ENCODE measurements at regions not wholly inside any gene's neighbourhood (a gene's known extent, or its start where the extent isn't known, plus 50 kb on each side); places are given as distances from the start of the nearest gene placed in this dataset.
"Not testable (repeated sequence)": the region's sequence is repeated elsewhere in the genome, so short reads cannot be mapped to it uniquely, and the experiment has no call there.

DNA sequence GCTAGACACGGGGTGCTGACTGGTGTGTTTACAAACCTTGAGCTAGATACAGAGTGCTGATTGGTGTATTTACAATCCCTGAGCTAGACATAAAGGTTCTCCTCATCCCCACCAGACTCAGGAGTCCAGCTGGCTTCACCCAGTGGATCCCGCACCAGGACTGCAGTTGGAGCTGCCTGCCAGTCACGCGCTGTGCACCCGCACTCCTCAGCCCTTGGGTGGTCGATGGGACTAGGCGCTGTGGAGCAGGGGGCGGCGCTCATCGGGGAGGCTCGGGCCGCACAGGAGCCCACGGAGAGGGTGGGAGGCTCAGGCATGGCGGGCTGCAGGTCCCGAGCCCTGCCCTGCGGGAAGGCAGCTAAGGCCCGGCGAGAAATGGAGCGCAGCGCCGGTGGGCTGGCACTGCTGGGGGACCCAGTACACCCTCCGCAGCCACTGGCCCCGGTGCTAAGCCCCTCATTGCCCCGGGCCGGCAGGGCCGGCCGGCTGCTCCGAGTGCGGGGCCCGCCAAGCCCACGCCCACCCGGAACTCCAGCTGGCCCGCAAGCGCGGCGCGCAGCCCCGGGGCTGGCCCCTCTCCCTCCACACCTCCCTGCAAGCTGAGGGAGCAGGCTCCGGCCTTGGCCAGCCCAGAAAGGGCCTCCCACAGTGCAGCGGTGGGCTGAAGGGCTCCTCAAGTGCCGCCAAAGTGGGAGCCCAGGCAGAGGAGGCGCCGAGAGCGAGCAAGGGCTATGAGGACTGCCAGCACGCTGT lies 406.4 kb downstream of the HLX start:
- in situ Hi-C loops (cut with MboI; ENCODE audit: low sequenced_read_pairs): not testable (repeated sequence)

DNA sequence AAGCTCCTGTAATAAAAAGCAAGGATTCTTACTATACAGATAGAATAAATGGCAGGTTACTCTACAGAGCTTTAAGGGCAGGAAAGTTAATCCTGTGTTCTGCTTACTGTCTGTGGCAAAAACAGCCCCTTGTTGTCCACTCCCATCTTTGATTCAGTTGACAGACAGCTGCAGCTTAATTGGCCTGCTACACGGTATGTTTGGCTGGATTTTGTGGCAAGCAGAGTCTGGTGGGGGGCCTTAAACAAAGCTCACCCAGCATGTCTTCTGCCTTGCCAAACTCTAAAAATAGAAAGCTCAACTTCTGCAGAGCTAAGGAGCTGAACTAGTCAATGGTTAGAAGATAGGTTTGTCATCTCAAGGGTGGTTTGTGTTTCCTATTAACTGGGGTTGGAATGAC lies 407.2 kb downstream of the HLX start:
- in situ Hi-C loops (cut with MboI; ENCODE audit: low sequenced_read_pairs): no loop called here

DNA sequence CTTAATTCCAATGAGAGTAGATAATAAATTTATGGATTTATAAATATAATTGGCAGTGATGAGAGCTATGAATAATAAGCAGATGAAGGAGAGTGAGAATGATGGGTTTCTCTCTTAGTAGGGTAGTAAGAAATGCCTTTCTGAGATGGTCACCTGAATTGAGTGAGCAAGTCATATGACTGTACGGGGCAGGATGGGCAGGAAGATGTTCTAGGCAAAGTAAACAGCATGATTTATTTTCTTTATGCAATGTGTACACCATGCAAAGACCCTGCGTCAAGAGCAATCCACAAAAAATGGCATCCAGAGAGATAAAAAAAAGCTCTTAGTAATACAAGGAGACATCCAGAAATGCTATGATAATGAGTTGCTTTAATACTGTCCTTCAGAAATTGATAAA lies 409.9 kb downstream of the HLX start:
- in situ Hi-C loops (cut with MboI; ENCODE audit: low sequenced_read_pairs): no loop called here

DNA sequence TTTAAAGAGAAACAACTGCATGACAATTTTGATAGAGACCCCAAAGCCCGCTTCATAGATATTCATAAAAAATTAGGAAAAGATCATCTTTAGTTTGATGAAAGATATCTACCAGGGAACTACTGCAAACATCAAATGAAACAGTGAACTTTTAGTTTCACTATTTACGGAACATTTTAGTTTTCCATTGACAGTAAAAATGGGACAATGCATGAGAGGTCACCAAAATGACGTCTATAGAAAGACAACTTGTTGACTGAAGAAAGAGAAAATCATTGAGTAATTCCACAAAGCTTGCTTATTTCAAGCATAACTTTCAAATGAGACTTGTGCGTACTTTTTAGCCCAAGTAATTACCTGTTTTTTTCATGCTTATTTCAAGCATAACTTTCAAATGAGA lies 411.4 kb downstream of the HLX start:
- in situ Hi-C loops (cut with MboI; ENCODE audit: low sequenced_read_pairs): no loop called here

DNA sequence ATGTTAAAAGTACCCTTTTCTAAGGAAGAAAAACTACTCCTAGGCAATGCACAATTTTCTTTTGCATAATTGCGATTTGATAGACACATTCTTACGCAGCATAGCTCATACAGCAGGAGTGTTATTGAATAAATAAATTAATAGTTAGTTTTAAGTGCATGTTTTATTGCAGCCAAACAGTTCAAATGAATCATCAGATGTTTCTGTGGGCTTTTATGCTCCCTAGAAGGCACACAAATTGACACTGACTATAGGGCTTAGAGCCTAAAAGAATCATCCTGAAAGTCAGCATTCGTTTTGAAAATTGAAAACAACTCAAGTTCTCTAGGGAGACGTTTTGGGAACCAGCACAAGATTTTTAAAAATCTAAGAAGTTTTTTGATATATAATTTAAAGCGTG lies 411.9 kb downstream of the HLX start:
- in situ Hi-C loops (cut with MboI; ENCODE audit: low sequenced_read_pairs): no loop called here

DNA sequence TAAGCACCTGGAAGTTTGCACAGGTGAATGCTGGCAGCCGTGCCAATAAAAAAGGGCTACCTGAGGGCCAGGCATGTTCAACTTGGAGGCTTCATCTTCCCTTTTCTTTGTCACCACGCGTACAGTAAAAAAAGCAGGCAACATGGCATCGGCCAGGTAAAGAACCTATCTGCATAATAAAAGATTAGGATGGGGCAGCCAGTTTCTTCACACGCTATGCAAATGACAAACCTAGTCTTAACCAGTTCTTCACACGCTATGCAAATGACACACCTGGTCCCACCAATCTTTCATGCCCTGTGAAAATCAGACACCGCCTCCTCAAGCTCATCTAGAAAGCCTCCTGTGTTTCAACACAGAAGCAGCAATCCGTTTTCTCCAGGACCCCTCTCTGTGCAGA lies 413.4 kb downstream of the HLX start:
- in situ Hi-C loops (cut with MboI; ENCODE audit: low sequenced_read_pairs): no loop called here

DNA sequence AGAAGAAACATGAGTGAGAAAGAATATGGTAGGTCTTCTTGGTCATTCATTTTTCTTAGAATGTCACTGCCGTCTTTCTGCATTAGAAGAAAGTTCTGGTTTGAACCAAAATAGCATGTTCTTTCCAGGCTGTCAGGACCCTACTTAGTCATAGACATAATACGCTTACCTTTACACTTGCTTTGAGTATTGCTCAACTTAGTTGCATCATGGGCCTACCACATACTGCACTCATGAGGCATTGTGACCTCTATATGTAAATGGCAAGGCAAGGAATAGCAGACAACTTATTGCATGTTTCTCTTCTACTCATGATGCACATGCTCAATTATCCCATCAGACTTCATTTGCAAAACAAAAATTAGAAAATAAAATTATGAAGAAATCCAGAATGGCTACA lies 415.0 kb downstream of the HLX start:
- in situ Hi-C loops (cut with MboI; ENCODE audit: low sequenced_read_pairs): no loop called here

DNA sequence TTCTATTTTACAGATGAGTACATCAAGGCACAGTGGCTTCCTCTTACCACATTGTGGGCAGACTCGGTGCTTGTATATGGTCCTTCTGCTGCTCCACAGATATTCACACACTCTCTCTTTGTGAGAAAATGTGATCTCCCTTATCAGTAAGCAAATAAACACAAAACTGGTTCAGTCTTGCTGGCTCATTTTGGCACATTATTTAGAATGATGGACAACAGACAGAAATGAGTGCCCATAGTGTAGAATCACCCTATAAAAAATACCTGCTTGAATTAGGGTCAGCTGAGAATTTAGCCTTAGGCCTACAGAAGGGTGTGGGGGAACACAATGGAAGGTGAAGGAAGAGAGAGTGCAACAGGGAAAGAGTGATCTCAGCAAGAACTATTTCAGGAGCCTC lies 423.1 kb downstream of the HLX start:
- in situ Hi-C loops (cut with MboI; ENCODE audit: low sequenced_read_pairs): no loop called here

DNA sequence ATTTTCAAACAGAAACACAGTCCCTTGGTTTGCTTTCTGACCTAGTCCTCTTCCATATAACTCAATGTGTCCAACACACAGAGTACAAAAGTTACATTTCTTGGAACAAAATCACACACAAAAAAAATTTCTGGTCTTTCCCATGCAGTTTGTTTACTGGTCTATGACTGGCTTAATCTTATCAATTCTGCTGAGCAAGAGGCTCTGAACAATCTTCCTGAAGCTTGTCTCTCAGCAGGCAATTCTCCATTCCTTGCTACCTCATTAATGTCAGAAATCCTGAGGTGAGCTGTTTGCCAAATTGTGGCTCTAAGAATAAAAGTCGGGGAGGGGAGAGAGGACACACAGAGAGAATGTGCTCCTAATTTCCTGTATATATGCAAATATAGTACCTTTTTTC lies 423.6 kb downstream of the HLX start:
- in situ Hi-C loops (cut with MboI; ENCODE audit: low sequenced_read_pairs): no loop called here

DNA sequence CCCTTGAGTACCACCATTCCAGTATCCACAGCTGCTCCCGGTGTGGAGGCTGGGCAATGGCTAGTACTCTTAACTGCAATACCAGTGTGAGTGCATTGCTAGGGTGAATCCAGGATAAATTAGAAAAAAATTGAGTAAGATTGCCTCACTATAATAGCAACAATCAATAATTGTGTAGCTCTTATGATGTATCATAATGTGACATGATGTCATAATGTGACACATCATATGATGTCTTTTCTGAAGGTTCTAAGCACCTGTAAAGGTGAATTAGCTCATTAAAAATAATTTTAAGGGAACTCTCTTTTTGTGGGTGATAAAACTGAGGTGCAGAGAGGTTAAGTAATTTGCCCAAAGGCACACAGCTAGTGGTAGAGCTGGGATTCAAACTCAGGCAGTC lies 424.4 kb downstream of the HLX start:
- in situ Hi-C loops (cut with MboI; ENCODE audit: low sequenced_read_pairs): no loop called here

DNA sequence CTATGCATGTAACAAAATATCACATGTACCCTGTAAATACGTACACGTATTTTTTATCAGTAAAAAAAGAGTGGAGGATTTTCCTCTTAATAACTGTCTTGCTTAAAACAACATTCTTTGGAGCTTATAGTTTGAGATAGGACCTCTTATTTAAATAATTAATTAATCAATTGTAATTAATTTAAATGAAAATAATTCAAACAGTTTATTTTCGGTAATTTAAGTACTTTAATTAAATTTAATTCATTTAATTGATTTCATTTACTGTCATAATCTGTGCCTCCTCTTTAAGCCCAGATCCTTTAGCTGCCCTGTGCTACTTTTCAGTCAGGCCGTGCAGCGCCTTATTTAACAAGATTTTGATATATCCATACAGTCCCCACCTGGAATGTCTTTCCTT lies 427.0 kb downstream of the HLX start:
- in situ Hi-C loops (cut with MboI; ENCODE audit: low sequenced_read_pairs): no loop called here

DNA sequence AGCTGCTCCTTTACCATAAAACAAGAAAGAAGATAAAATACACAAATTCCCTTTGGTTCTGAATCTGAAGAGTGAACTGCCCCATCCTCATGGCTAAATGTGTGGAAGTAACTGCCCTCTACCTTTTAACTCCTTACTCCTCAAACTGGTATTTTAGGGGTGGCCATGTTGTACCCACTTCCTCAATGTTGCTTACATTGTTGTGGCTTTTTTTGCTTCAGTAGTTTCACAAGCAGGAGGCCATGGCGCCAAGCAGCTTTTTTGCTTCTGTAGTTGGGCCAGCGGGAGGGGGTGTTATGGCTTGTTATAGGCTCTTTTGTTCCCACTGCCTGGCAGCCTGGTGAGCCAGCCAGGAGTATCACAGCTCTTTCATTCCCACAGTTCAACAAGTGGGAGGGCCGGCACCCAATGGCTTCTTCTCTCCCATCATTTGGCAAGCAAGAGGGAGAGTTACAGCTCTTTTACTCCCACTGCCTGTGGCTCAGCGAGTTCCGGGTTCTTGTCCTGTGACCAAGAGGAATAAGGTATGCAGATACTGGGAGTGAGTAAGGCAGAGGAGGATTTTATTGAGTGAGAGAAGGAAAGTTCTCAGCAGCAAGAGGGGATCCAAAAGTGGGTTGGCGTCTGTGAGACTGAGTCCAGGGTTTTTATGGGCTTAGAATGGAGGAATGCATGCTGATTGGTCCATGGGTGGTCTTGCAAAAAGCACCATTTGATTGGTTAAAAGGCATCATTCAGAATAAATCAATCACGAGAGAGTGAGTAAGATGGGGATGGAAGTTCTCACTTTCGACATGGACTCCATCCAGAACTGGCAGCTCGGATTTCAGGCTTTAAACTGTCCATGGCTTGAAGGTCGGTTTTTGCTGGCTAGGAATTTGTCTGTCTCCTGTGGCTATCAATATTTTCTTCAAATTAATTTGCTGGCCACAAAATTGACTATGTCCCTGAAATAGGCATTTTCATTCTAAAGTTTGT lies 429.6 kb downstream of the HLX start:
- in situ Hi-C loops (cut with MboI; ENCODE audit: low sequenced_read_pairs): no loop called here

DNA sequence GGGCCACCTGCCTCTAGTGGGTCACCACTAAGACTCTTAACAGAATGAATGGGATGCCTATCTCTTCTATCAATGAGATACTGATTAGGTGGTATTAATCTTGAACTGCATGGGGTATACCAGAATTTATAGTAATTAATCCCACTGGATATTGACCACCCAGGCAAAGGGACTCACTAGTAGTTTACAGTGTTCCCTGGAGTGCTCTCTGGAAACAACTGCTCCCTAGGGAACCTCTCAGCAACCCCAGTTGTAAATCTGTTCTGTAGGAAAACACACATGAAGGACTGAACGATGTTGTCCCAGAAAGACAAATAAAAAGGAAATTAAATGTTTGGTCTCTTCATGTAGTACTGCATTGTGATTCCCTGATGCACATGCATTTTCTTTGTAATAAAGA lies 430.5 kb downstream of the HLX start:
- in situ Hi-C loops (cut with MboI; ENCODE audit: low sequenced_read_pairs): no loop called here

DNA sequence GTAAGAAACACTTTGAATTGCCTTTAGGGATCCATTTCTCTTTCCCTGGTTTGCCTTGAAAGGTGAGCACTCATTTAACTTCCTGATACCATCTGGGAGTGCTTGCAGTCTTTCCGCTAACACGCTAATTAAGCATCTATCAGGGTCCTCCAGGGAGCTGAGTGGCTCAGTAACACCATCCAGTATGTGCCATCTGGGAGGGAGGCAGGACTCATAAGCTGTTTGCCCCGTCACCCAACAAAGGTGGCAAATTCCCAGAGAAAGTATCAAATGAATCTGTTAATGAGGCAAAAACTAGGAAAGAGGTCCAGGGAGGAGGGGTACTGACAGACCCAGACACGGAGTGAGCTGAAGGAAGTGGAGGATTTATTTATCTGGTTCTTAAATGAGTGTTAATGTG lies 430.9 kb downstream of the HLX start:
- in situ Hi-C loops (cut with MboI; ENCODE audit: low sequenced_read_pairs): no loop called here

DNA sequence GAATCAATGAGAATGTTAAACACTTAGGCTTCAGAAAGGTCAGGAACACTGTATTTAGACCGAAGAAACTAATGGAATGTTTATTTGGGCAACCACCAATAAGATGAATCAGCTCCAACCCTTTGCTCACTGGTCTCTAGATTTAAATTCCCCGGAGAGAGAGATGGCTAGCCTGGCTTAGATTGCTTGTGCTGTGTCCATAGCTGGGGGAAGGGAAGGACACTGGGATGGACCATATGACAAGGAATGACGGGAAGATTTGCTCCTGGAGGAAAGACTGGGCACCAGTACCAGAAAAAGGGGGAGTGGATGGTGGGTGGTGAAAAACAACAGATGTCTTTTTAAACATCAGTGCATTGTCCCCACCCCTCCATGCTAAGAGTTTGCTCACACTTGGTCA lies 426.6 kb downstream of the DUSP10 start:
- in situ Hi-C loops (cut with MboI; ENCODE audit: low sequenced_read_pairs): no loop called here

DNA sequence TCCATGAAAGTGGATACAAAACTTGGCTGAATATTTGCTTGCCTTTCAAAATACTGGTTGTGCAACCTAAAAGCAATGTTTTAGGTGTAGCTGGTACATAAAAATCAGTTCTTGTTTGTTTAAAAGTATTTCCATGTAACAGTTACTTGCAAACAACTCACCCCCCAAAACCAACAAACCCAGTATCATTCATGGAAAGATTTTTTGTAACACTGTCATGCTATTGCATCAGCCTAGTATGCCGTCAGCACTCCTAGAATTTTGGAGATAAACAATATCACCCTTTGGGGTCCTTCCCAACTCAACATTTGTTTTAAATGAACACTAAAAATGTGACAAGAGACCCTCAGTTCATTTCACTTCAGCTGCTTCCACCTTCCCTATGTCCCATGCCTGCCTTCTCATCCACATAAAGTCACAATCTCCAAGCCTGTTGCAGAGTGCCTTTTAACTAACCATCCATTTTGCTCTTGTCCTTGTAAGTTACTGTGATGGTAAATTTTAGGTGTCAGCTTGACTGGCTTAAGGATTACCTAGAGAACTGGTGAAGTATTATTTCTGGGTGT lies 425.3 kb downstream of the DUSP10 start:
- in situ Hi-C loops (cut with MboI; ENCODE audit: low sequenced_read_pairs): no loop called here

DNA sequence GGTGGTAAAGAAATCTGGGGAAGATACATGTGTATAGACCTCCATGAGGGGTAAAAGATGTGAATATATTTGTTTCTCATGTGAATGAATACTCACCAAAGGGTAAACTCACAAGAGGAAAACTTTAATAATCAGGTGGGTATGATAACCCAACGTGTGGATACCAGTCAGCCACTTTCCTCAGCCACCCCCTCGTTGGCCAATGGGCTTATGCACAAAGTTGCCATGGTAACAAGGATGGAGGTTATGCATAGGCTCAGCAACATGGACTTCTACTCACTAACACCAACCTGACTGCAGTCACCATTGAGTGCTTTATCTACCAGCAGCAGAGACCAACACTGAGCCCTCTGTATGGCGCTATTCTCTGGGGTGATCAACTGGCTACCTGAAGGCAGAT lies 424.4 kb downstream of the DUSP10 start:
- in situ Hi-C loops (cut with MboI; ENCODE audit: low sequenced_read_pairs): no loop called here

DNA sequence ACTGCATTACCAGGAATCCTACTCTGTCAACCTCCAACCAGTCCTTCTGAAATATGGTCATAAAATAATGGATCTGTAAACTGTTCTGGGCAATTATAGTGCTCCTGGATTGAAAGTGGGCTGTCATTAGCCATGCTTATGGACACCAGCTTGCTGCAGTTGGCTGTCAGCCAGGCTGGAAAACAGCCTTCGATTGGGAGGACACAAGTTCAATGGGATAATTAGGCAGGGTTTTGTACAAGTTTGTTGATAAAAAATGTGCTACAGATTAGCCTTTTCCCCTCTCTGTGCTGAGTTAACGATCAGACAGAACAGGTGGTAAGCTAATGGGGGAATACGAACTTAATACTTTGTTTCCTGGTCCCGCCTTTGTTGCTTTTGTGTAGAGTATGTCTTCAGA lies 413.9 kb downstream of the DUSP10 start:
- in situ Hi-C loops (cut with MboI; ENCODE audit: low sequenced_read_pairs): no loop called here

DNA sequence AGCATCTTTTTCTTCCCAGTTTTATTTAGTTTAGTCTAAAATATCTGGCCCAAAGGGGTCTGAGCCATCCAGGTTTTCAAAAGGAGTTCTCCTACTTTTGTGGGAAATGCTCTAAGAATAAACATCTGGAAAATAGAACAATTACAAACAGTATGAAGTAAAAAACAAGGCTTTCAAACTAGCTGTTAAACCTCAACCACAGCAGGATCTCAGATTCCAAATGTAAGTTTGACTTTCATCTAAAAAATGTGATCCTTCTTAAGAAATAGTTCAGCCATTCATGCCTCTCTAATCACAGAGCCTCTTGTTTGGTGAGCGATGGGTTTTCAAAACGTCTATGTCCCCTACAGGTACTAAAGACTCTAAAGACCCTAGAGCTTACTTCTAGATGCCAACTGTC lies 413.5 kb downstream of the DUSP10 start:
- in situ Hi-C loops (cut with MboI; ENCODE audit: low sequenced_read_pairs): no loop called here

DNA sequence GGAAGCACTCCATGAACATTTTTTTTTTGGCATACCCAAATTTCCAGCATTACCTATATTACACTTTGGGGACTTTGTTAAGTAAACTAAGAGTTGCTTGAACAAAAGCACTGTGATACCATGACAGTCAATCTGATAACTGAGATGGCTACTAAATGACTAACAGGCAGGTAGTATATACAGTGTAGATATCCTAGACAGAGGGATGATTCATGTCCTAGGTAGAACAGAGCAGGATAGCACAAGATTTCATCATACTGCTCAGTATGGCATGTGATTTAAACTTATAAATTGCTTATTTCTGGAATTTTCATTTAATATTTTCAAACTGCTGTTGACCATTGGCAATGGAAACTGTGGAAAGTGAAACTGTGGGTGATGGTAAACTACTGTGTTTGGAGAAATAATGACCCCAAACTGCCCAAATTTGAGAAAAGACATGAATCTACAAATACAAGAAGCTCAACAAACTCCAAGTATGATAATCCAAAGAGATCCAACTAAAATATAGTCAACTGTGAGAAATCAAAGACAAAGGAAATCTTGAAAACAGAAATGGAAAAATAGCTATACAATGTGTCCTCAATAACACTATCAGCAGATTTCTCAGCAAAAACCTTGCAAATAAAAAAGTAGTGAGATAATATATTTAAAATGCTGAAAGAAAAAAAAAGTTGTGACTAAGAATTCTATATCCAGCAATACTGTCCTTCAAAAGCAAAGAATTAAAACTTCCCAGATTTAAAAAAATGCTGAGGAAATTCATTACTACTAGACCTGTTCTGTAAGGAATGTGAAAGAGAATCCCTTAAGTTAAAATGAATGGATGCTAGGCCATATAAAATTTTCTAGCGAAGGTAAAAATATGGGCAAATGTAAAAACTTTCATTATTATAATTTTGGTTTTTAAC lies 410.4 kb downstream of the DUSP10 start:
- in situ Hi-C loops (cut with MboI; ENCODE audit: low sequenced_read_pairs): no loop called here

DNA sequence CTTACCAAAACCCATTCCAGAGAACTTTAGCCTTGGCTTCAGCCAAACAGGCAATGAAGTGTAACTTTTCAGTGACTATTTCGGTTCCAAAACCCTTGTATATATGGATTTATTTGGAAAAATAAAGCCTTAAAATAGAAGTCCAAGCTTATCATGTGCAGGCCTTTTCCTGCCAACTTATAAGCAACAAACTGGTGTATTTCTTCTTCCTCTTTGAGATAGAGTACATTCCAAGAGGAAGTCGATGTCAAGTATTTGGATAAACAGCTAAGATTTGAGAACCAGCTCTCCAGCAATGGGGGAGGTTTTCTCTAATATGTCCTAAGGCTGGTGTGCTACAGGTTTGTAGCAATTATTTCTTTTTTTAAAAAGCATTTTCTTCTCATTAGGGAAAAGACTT lies 407.8 kb downstream of the DUSP10 start:
- in situ Hi-C loops (cut with MboI; ENCODE audit: low sequenced_read_pairs): no loop called here

All from HL-60/S4 (cell line).